PC-3 (cell line): ENCODE measurements at regions not wholly inside any gene's neighbourhood (a gene's known extent, or its start where the extent isn't known, plus 50 kb on each side); places are given as distances from the start of the nearest gene placed in this dataset.

Experiments
- EZH2 ChIP-seq: fragments of 300-600 bp; sonication (generic); IDR thresholded peaks from one replicate; pipeline ENCODE4 v1.6.1; 2017; ENCODE audit warnings: antibody characterized with exemption, mild to moderate bottlenecking, low read length; ENCODE audit not compliant: unreplicated experiment
- TF ChIP-seq, protein P1 (sequence below): fragments of 300-600 bp; sonication (generic); conservative IDR thresholded peaks from 2 replicates; pipeline ENCODE4 v1.5.1; 2017; ENCODE audit warnings: antibody characterized with exemption, low read depth, mild to moderate bottlenecking, low read length

GRCh38 chr7:43004082-43004481, 71.9 kb downstream of the MRPL32 start:
- TF ChIP-seq, protein P1, sequence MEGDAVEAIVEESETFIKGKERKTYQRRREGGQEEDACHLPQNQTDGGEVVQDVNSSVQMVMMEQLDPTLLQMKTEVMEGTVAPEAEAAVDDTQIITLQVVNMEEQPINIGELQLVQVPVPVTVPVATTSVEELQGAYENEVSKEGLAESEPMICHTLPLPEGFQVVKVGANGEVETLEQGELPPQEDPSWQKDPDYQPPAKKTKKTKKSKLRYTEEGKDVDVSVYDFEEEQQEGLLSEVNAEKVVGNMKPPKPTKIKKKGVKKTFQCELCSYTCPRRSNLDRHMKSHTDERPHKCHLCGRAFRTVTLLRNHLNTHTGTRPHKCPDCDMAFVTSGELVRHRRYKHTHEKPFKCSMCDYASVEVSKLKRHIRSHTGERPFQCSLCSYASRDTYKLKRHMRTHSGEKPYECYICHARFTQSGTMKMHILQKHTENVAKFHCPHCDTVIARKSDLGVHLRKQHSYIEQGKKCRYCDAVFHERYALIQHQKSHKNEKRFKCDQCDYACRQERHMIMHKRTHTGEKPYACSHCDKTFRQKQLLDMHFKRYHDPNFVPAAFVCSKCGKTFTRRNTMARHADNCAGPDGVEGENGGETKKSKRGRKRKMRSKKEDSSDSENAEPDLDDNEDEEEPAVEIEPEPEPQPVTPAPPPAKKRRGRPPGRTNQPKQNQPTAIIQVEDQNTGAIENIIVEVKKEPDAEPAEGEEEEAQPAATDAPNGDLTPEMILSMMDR = no peak
- no peak for TF ChIP-seq EZH2
